GM18870 (cell line): ENCODE measurements at regions not wholly inside any gene's neighbourhood (a gene's known extent, or its start where the extent isn't known, plus 50 kb on each side); places are given as distances from the start of the nearest gene placed in this dataset.

Source experiments
- ATAC-seq: cut with Tn5 transposase; IDR thresholded peaks from one replicate; pipeline ENCODE4 v1.9.1; 2021; ENCODE audit warnings: moderate library complexity; ENCODE audit not compliant: unreplicated experiment

DNA sequence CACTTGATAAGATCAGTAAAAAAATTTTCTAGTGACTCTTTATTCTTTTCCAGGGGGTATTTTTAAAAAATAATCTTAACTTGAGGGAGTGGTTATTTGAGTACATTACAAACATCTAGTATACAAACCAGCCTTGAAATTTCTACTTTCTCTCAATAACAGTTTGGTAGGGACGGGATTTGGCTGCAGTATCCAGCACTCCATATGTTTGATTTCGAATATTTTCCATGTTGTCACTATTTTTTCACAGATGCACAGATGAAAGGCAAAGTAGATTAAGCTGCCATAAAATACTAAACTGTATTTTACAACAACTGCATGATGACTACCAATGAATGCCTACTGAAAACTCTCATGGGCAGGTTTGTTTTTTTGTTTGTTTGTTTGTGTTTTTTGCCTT lies 225.0 kb downstream of the COX7B2 start:
- no peak for ATAC-seq

GRCh38 chr4:46676364-46676763 lies 232.7 kb downstream of the COX7B2 start:
- no peak for ATAC-seq

DNA sequence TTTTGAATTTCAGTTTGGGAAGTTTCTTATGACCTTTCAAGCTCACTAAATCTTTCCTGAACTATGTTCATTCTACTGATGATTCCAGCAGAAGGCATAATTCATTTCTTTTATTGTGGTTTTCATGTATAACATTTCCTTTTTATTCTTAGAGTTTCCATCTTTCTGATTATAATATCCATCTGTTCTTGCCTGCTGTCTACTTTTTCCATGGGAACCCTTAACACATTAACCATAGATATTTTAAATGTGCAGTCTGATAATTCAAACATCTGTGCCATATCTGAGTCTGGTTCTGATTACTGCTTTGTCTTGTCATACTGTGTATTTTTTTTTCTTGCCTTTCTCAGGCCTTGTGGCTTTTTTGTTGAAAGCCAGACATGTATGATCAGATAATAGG lies 234.7 kb downstream of the COX7B2 start:
- ATAC-seq, result no peak

DNA sequence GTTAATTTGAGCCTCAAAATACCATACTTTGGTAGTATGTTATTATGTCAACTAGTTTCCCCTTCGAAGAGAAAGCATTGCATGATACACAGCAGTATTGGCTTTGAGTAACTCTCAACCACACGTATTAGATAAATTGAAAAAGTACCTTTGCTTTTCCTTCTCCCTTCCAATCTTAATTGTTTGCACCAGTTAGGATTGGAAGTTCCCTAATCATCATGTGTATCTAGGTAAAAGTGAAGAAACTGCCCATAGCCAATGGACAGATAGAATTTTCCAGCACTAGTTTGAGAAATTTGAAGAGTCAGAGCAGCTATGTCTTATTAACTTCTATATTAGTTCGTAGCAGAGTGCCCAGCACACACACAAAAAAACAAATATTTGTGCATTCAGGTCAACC lies 241.3 kb downstream of the COX7B2 start:
- ATAC-seq, result no peak

DNA sequence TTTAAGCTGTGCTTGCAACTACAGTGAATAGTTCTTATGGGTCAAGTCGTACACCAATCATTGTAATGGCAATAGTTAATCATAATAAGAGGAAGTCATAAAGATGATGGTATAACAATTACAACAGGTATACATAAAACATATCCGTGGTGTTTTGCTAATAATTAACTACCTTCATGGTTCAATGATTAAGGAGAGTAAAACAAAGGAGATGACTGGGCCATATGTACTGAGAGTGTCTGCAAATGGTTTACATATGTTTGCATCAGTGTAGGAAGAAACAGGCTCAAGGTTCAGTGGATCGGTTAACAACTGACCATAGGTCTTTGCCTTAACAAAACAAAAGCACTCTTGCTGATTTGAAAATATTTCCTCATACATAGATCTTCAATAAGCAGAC lies 253.0 kb downstream of the COX7B2 start:
- no peak for ATAC-seq

GRCh38 chr4:46653842-46654241 lies 255.2 kb downstream of the COX7B2 start:
- no peak for ATAC-seq

- no peak for ATAC-seq
Observed at GRCh38 chr4:46649390-46649789, 259.5 kb upstream of the GABRA2 start.

- peak; percentile 96 for ATAC-seq
Observed at GRCh38 chr4:46648088-46648744, 258.3 kb upstream of the GABRA2 start.

GRCh38 chr4:46645126-46645525 lies 255.2 kb upstream of the GABRA2 start:
- ATAC-seq, result no peak
